HG03064 (cell line): ENCODE measurements at regions not wholly inside any gene's neighbourhood (a gene's known extent, or its start where the extent isn't known, plus 50 kb on each side); places are given as distances from the start of the nearest gene placed in this dataset.

Experiments used
- ATAC-seq: cut with Tn5 transposase; IDR thresholded peaks from one replicate; pipeline ENCODE4 v1.9.1; 2021; ENCODE audit warnings: low read depth; ENCODE audit not compliant: unreplicated experiment

- no peak for ATAC-seq
Observed at GRCh38 chr5:98657559-98657958, 115.9 kb upstream of the RGMB start.

GRCh38 chr5:98663521-98663920 lies 109.9 kb upstream of the RGMB start:
- no peak for ATAC-seq

DNA sequence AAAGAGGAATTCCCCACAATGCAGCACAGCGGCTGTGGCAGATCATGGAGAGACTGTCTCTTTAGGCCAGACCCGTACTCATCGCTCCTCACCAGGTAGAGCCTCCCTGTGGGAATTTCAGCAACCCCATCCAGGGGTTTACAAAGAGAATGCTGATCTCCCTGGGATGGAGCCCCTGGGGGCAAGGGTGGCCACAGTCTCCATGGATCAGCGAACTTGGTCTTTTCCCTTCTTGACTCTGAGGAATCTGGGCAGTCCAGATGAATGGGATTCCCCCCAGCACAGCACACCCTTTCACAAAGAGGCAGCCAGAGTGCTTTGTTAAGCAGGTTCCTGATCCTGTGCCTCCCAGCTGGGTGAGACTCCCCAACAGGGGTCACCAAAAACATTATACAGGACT lies 108.7 kb upstream of the RGMB start:
- ATAC-seq, result no peak

DNA sequence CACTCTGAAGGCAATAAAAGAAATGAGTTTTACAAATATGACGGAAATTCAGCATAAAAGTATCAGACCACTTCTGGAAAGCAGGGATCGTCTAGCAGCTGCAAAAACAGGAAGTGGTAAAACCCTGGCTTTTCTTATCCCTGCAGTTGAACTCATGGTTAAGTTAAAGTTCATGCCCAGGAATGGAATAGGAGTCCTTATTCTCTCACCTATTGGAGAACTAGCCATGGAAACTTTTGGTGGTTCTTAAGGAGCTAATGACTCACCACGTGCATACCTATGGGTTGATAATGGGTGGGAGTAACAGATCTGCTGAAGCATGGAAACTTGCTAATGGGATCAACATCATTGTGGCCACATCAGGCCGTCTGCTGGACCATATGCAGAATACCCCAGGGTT lies 93.5 kb upstream of the RGMB start:
- no peak for ATAC-seq

DNA sequence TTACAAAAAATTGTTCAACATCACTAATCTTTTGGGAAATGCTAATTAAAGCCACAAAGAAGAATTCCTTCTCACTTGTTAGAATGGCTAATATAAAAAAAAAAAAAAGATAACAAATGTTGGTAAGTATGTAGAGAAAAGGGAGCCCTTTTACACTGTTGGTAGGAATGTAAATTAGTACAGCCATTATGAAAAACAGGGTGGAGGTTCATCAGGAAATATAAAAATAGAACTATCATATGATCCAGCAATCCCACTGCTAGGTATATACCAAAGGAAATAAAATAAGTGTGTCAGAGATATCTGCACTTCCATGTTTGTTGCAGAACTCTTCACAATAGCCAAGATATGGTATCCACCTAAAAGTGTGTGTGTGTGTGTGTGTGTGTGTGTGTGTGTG lies 83.5 kb upstream of the RGMB start:
- ATAC-seq, result no peak

GRCh38 chr5:98694902-98695301 lies 78.6 kb upstream of the RGMB start:
- ATAC-seq, result no peak

DNA sequence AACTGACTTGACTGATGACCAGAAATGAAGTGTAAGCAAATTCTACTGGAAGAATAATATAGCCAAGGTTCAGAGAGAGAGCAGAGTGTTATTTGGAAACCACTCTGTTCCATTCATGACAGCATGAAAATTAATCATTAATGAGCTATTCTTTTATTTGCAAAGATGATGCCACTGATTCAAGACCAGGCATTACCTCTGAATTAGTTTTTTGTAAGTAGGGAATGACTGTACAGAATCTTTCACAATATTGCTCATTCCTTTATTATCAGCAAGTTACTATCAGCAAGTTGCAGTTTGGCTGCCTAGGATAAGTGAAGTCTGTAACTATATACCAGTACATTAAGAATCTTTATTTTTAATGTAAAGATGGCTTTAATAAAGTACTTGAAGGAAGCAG lies 75.1 kb upstream of the RGMB start:
- ATAC-seq, result no peak

DNA sequence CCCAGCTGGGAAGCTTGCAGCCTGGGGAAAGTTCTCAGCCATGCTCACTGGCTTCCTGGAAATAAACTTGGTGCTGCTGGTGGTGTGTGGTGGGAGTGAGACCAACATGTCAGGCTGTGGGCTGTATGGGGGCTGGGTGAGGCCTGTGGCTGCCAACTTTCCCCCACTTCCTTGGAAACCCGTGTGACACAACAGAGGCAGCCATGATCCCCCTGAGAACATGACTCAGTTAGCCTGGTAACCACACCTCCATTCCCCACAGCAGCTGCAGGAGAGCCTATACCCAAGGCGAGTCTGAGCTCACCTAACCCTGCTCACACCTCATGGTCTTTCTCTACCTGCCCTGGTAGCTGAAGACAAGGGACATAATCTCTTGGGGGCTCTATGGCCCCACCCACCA lies 72.7 kb upstream of the RGMB start:
- ATAC-seq, result no peak

DNA sequence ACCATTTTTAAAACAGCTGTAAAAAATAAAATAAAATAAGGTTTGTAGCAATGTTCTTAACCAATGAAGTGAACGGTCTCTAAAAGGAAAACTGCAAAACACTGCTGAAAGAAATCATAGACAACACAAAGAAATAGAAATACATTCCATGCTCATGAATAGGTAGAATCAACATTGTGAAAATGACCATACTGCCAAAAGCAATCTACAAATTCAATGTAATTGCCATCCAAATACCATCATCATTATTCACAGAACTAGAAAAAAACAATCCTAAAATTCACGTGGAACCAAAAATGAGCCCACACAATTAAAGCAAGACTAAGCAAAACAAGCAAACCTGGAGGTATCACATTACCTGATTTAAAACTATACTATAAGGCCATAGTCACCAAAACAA lies 67.6 kb upstream of the RGMB start:
- no peak for ATAC-seq

DNA sequence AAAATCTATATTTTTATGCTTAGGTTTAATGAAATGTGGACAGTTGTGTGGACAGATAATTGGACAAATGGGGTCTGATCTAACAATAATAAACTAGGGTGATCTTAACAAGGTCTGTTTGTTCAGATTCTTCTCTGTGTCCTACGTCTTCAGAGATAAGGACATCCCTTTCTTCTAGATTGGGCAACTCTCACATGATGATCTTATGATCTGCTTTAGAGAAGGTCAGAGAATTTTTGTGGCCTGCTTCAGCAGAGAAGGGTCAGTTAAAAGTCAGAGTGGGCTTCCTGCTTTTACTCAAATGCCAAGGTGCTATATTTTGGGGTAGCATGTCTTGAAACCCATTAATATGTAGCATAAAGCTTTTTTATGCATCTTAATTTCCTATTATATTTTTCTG lies 63.8 kb upstream of the RGMB start:
- no peak for ATAC-seq

DNA sequence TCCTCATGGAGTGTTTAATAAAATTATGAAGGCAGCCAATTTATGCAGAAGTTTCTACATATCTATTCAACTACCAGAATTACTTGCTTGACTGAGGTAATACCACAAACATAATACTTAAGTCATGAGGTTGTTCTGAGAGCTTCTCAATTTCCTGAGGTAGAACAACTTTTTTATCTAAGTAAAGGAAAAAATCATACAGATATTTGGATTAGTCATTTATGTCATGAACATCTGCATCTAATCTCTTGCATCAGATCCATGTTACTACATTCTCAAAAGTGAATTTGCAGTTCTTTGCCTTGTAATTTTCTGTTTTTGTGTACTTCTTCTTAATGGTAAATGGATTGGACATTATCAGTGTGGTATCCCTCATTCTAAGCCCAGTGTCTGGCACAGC lies 60.4 kb upstream of the RGMB start:
- ATAC-seq, result no peak

GRCh38 chr5:98713856-98714255 lies 59.6 kb upstream of the RGMB start:
- ATAC-seq, result no peak

DNA sequence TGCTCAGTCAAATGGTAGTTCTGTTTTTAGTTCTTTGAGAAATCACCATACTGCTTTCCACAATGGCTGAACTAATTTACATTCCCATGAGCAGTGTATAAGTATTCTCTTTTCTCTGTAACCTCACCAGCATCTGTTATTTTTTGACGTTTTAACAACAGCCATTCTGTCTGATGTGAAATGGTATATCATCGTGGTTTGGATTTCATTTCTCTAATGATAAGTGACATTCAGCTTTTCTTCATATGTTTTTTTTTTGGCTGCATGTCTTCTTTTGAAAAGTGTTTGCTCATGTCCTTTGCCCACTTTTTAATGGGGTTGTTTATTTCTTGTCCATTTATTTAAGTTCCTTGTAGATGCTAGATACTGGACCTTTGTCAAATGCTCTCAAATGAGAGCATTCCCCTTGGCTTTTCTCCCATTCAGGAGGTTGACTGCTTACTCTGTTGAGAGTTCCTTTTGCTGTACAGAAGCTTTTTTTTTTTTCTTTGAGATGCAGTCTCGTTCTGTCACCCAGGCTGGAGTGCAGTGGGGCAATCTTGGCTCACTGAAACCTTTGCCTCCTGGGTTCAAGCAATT lies 58.7 kb upstream of the RGMB start:
- ATAC-seq, result no peak

DNA sequence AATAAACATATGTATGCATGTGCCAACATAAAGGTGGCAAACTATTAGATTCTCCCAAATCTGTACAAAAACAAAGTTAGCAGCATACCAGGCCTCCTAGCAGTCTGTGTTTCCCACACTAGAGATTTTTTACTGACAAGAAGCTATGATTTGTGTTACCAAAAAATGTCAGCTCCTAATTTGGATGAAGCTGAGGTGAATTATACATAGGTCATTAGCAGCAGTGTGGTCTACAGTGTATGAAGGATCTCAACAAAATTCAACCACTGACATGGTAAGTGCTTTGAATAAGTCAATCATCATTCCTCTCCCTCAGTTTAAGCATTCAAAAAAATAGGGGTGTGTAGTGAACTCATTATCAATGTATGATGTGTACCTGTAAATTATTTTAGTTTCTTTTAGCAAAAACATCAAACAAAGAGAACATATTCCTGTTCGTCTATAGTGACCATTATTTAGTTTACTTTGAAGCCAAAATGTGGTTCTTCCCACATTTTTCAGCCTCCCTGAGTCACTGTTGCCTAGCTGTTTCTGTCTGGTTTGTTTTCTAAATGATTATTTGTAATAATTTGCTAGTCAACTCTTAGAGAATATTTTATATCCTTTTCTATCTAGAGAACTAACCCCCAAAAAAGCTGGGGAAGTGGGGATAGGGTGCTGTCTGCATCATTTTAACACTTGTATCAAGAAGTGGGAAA lies 52.1 kb upstream of the RGMB start:
- ATAC-seq, result no peak

GRCh38 chr5:98722188-98722587 lies 51.3 kb upstream of the RGMB start:
- ATAC-seq, result no peak

GRCh38 chr5:98723061-98723460 lies 50.4 kb upstream of the RGMB start:
- no peak for ATAC-seq
